ENCODE measurements at regions not wholly inside any gene's neighbourhood (a gene's known extent, or its start where the extent isn't known, plus 50 kb on each side); places are given as distances from the start of the nearest gene placed in this dataset.

DNA sequence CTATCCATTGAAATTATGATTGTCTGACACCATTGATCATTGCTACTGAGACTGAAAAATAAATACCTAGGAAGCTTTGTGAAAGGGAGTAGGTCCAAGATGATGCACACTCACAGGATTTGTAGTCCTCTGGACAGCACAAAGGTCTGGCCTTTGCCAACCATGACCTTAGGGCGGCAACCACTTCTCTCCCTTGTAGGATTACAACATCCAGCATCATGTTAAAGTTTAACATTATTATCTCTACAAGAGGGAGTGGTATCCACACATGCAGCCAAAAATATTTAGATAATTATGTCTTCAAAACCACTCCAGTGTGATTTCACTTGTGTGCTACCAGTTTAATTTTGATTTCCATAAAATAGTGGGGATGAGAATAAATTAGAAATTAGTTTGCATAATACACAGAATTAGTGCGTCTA is 51.1 kb upstream of the NHSL1 start:
- no peak for DNase-seq (ENCODE audit: low read depth)

- no peak for DNase-seq (ENCODE audit: low read depth)
These were observed 54.9 kb upstream of the NHSL1 start for GRCh38 chr6:138554146-138554545.

GRCh38 chr6:138555421-138555988 is 56.2 kb upstream of the NHSL1 start:
- no peak for DNase-seq (ENCODE audit: low read depth)

GRCh38 chr6:138557147-138557546 is 57.9 kb upstream of the NHSL1 start:
- DNase-seq (ENCODE audit: low read depth), result no peak

DNA sequence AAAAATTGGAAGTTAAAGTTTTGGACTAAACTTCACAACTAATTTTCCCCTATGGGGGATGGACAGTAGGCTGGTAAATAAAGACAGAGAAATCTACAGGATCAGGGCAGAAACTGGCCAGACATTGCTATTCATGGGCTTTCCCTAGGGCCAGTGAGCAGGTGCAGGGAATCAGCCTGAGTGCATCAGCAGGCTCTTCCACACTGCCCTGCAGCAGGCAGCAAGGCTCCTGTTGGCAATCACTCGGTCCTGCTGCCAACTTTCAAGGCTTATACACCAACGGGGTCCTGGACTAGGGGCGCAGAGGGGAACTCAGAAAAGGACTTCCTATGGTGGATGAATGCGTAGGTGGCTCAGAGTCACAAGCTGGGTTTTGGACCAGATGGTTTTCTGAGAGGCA is 59.8 kb upstream of the NHSL1 start:
- DNase-seq (ENCODE audit: low read depth), result no peak

DNA sequence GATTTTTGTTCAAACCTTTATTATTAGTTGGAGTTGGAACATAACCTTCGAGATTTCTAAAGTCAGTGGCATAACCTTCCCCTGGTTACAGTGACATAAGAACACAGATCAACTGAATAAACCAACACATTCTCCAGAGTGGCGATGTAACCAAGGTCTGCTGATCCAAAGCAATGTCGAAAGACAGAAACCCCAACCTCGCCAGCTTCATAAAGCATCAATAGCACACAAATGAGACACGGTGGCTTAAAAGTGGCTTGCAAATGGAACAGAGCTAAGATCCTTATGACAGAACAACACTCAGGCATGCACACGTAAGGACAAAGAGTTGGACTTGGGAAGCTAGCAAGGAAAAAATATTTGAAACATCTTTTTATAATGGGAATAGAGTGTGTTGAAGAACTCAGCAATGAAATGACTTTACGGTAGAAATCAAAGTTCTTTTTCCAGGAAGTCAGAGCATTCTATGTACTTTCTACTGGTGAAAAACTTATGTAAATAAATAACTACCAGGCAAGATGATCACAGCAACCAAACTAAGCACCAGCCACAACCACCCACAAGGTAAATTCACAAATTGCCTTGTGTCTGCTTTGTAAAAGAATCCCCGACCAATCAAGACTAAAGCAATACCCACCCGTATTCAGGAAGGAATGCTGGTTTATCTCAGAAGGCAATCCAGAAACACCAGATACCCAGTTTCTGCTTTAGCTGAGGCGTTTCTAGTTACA is 61.0 kb upstream of the NHSL1 start:
- no peak for DNase-seq (ENCODE audit: low read depth)

DNA sequence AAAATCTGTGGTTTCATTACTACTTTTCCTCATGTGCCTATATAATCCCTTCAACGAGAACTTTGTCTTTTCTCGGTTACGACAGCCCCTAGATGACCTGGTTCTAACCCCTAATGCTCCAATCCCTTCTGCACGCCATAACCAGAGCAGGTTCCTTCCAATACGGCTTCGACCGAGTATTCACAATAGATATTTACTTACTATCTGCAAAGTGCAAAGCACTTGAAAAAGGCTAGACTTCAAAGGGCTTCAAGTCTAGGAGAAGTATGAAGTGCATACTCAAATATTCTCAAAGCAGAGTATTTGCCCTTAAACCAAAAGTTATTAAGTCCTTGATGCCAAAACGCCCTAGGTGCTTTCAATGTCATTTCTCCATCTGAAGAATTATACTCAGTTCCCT is 63.4 kb upstream of the NHSL1 start:
- DNase-seq (ENCODE audit: low read depth), result no peak

- DNase-seq (ENCODE audit: low read depth), result no peak
These were observed 63.9 kb upstream of the NHSL1 start for GRCh38 chr6:138563231-138563630.

GRCh38 chr6:138563650-138564049 is 64.4 kb upstream of the NHSL1 start:
- DNase-seq (ENCODE audit: low read depth), result no peak

GRCh38 chr6:138564170-138564721 is 65.0 kb upstream of the NHSL1 start:
- DNase-seq (ENCODE audit: low read depth), result no peak

- DNase-seq (ENCODE audit: low read depth), result no peak
These were observed 67.8 kb upstream of the NHSL1 start for GRCh38 chr6:138567052-138567451.

DNA sequence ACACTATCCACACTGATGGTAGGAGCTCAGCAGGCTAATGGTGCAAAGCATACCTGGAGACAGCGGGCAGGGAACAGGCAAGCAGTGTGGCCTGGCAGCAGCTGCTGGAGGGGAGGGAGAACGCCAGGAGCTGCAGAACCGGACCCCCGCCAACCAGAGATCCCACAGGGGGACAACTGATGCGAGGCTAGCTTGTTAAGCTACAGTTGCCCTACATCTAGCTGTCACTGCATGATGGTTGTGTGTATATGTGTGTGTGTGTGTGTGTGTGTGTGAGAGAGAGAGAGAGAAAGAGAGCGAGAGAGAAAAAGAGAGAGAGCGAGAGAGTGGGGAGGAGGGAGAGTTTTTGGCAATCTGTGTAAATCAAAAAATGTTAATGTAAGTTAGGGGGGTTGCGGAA is 69.7 kb upstream of the NHSL1 start:
- DNase-seq (ENCODE audit: low read depth), result no peak

DNA sequence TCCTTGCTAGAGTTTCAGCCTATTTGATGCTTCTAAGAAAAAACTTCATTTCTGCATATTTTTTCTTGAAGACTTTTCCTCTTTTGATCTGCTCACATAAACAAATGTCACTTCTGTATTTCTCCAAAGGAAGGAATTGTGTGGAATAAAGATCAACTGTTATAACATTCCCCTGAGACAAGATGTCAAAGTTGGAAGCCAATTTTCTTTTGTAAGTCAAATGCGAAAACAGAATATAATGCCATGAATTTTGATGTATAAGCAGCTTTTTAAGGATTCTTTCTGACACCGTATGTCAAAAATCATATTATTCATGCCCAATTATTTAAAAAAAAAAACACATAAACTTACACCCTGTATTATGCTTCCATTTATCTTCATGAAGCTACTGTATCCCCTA is 70.3 kb upstream of the NHSL1 start:
- DNase-seq (ENCODE audit: low read depth), result no peak

DNA sequence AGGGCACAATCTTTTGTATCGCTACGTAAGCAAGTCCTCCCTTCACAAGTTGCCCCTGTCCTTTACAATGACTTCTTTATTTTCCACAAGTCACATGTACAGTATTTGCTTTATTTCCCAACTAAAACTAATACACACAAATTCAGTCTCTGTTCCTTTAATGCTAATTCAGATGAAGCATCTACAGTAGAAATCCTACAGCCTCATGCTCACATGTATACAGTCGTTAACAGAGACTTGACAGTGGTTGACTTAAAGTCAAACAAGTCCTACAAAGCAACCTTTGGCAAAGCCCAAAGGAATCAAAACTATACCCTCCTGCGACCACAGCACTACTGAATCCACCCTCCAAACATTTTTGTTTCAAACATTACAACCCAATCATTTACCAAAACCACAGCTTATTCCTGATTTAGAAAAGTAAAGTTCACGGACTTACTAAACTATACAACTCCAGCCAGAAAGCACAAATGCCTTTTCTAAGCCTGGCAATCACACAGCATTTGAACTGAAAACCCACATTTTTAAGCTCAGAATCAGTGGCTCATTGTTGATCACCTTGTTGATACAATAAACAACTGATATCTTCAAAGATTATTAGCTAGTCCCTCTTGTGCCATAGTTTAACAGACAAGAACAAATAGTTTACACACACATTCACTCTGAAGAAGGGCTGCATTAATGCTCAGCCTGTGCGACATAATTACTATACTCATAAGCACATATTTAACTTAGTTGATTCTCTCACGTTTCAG is 70.9 kb upstream of the NHSL1 start:
- no peak for DNase-seq (ENCODE audit: low read depth)

- DNase-seq (ENCODE audit: low read depth), result no peak
These were observed 71.4 kb upstream of the NHSL1 start for GRCh38 chr6:138570725-138571029.

GRCh38 chr6:138571181-138571580 is 71.9 kb upstream of the NHSL1 start:
- no peak for DNase-seq (ENCODE audit: low read depth)

- no peak for DNase-seq (ENCODE audit: low read depth)
These were observed 72.4 kb upstream of the NHSL1 start for GRCh38 chr6:138571585-138572166.

- no peak for DNase-seq (ENCODE audit: low read depth)
These were observed 73.0 kb upstream of the NHSL1 start for GRCh38 chr6:138572167-138572875.

GRCh38 chr6:138572885-138573284 is 73.6 kb upstream of the NHSL1 start:
- no peak for DNase-seq (ENCODE audit: low read depth)

DNA sequence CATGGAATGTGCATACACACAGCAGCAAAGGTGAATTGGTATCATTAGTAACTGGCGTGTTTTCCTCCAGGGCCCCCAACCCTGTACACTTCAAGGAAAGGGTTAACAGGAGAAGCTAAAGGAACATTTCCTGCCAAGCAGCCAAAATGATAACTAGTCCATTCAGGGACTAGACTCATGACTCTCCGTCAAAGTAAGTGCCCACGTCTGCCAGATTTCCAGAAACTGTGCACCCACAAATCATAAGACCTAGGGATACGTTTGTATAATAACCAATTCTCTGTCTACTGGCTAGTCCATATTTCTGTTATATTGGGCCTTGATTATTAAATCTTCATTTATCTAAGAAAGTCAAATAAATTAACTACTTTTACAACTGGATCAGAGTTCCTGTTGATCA is 76.0 kb upstream of the NHSL1 start:
- no peak for DNase-seq (ENCODE audit: low read depth)

GRCh38 chr6:138576313-138576712 is 77.0 kb upstream of the NHSL1 start:
- DNase-seq (ENCODE audit: low read depth), result no peak

Data from stimulated activated CD8-positive, alpha-beta memory T cell treated with anti-CD3 and anti-CD28 coated beads, Interleukin-7, amount 100 ng/mL, for 24 hours (primary cell).